ENCODE measurements at regions not wholly inside any gene's neighbourhood (a gene's known extent, or its start where the extent isn't known, plus 50 kb on each side); places are given as distances from the start of the nearest gene placed in this dataset.

- DNase-seq (ENCODE audit: low read depth) = no peak
- ChIA-PET POLR2A (interaction anchor here (0.6 kb wide), 1 partner anchor 332 kb away, joined by 5 read pairs; no protein-coding TSS in a partner anchor), CTCF (no interaction called here)
- H3K36me3 ChIP-seq (ENCODE audit: control insufficient read depth, insufficient read depth, low read length) = no peaks in the 10 kb centered on the region
- H3K4me3 ChIP-seq (ENCODE audit: low read depth, low read length) = no peak overlapping the region
- TF ChIP-seq CTCF (IDR thresholded peaks at IDR 0.05; ENCODE audit: insufficient read depth, low read depth, low read length) = no peak
- no peaks in the 10 kb centered on the region for H3K27me3 ChIP-seq (ENCODE audit: control insufficient read depth, insufficient read depth, low read length)
Observed at GRCh38 chr12:61302282-61302681, 957.9 kb upstream of the USP15 start.

GRCh38 chr12:61308220-61308619, 952.0 kb upstream of the USP15 start:
- Histone ChIP-seq H3K36me3 (ENCODE audit: control insufficient read depth, insufficient read depth, low read length) (no peaks in the 10 kb centered on the region), H3K4me3 (ENCODE audit: low read depth, low read length) (no peak overlapping the region), H3K27me3 (ENCODE audit: control insufficient read depth, insufficient read depth, low read length) (no peaks in the 10 kb centered on the region)
- CTCF ChIA-PET = no interaction called here
- POLR2A ChIA-PET = no interaction called here
- no peak for DNase-seq (ENCODE audit: low read depth)
- TF ChIP-seq CTCF (IDR thresholded peaks at IDR 0.05; ENCODE audit: insufficient read depth, low read depth, low read length) = no peak

GRCh38 chr12:61311413-61311812, 948.8 kb upstream of the USP15 start:
- POLR2A ChIA-PET = no interaction called here
- Histone ChIP-seq H3K36me3 (ENCODE audit: control insufficient read depth, insufficient read depth, low read length) (no peaks in the 10 kb centered on the region), H3K27me3 (ENCODE audit: control insufficient read depth, insufficient read depth, low read length) (no peaks in the 10 kb centered on the region), H3K4me3 (ENCODE audit: low read depth, low read length) (no peak overlapping the region)
- no peak for TF ChIP-seq CTCF (IDR thresholded peaks at IDR 0.05; ENCODE audit: insufficient read depth, low read depth, low read length)
- CTCF ChIA-PET = no interaction called here
- DNase-seq (ENCODE audit: low read depth) = no peak

GRCh38 chr12:61348871-61349270, 911.3 kb upstream of the USP15 start:
- no peak for TF ChIP-seq CTCF (IDR thresholded peaks at IDR 0.05; ENCODE audit: insufficient read depth, low read depth, low read length)
- H3K27me3 ChIP-seq (ENCODE audit: control insufficient read depth, insufficient read depth, low read length) = no peaks in the 10 kb centered on the region
- no peak for DNase-seq (ENCODE audit: low read depth)
- ChIA-PET POLR2A (no interaction called here), CTCF (no interaction called here)
- H3K36me3 ChIP-seq (ENCODE audit: control insufficient read depth, insufficient read depth, low read length) = no peaks in the 10 kb centered on the region
- no peak overlapping the region for H3K4me3 ChIP-seq (ENCODE audit: low read depth, low read length)

- Histone ChIP-seq H3K36me3 (ENCODE audit: control insufficient read depth, insufficient read depth, low read length) (no peaks in the 10 kb centered on the region), H3K27me3 (ENCODE audit: control insufficient read depth, insufficient read depth, low read length) (no peaks in the 10 kb centered on the region), H3K4me3 (ENCODE audit: low read depth, low read length) (no peak overlapping the region)
- no peak for TF ChIP-seq CTCF (IDR thresholded peaks at IDR 0.05; ENCODE audit: insufficient read depth, low read depth, low read length)
- CTCF ChIA-PET = no interaction called here
- POLR2A ChIA-PET = no interaction called here
- no peak for DNase-seq (ENCODE audit: low read depth)
Observed at GRCh38 chr12:61355105-61355504, 905.1 kb upstream of the USP15 start.

All from BJ (cell line).